ENCODE measurements at regions not wholly inside any gene's neighbourhood (a gene's known extent, or its start where the extent isn't known, plus 50 kb on each side); places are given as distances from the start of the nearest gene placed in this dataset.

DNA sequence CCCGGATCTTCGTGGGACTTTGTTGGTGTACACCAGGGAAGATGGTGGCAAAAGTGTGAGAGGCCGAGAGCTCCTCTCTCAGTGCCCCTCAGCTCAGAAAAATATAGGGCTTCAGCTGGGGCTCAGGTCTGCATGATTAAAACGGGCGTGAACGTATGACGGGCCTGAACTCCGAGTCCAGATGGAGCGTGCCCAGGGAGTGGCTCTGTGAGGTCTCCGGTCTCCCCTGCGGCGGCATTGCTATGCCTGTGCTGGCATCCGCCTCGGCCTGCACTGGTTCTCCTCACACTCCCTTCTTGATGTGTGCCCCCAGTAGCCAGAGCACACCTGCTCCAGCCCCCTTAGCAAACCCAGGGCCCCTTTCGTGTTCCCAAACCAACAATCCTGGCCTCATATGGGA is 82.0 kb downstream of the TEX29 start:
- WGBS (ENCODE audit: extremely low coverage, insufficient read length, low lambda C conversion rate) = no CpG with 5 or more reads among the region's 15 CpGs
- Histone ChIP-seq H3K14ac (ENCODE audit: insufficient read depth, low read length) (no peak overlapping the region), H3K9ac (ENCODE audit: extremely low read depth, insufficient read length, low read length) (no peak overlapping the region), H3K23me2 (ENCODE audit: insufficient read length, low read depth, low read length, poor library complexity, severe bottlenecking) (no peaks in the 10 kb centered on the region), H2BK15ac (ENCODE audit: low read depth, low read length) (no peak overlapping the region), H2AFZ (ENCODE audit: low read length) (no peak overlapping the region), H4K8ac (replicated peaks; ENCODE audit: insufficient read length, low read depth, low read length) (no peak overlapping the region), H3K27me3 (ENCODE audit: insufficient read depth, low read length) (no peaks in the 10 kb centered on the region), H3K4ac (ENCODE audit: low read depth, low read length) (no peak overlapping the region), H3K18ac (ENCODE audit: insufficient read length, low read depth, low read length) (no peak overlapping the region), H3K23ac (ENCODE audit: insufficient read length, low read depth, low read length) (no peak overlapping the region), H2BK120ac (ENCODE audit: low read depth, low read length, poor library complexity, severe bottlenecking) (no peak overlapping the region), H3K27ac (ENCODE audit: insufficient read length, low read depth, low read length) (no peak overlapping the region), H3T11ph (ENCODE audit: low read length) (no peak overlapping the region), H3K56ac (ENCODE audit: insufficient read length, low read depth, low read length) (no peak overlapping the region), H2BK5ac (ENCODE audit: insufficient read length, low read length) (no peak overlapping the region), H3K79me1 (ENCODE audit: insufficient read depth, low read depth, low read length, poor library complexity, severe bottlenecking) (no peaks in the 10 kb centered on the region), H2AK5ac (ENCODE audit: insufficient read length, low read length) (no peak overlapping the region), H4K91ac (ENCODE audit: insufficient read length, low read depth, low read length) (no peak overlapping the region), H2BK20ac (ENCODE audit: low read depth, low read length, poor library complexity, severe bottlenecking) (no peak overlapping the region), H3K4me1 (ENCODE audit: insufficient read depth, low read length) (no peaks in the 10 kb centered on the region), H4K20me1 (ENCODE audit: control insufficient read depth, insufficient read depth, insufficient read length) (no peaks in the 10 kb centered on the region), H3K79me2 (ENCODE audit: insufficient read depth, low read length) (no peaks in the 10 kb centered on the region), H2BK12ac (ENCODE audit: insufficient read length, low read depth, low read length) (no peak overlapping the region), H4K5ac (ENCODE audit: insufficient read length, low read depth, low read length) (no peak overlapping the region), H3K9me3 (ENCODE audit: control insufficient read depth, low read depth, low read length) (no peaks in the 10 kb centered on the region), H3K4me2 (ENCODE audit: insufficient read depth, insufficient read length, low read length) (no peak overlapping the region)
- TF ChIP-seq, protein P1, sequence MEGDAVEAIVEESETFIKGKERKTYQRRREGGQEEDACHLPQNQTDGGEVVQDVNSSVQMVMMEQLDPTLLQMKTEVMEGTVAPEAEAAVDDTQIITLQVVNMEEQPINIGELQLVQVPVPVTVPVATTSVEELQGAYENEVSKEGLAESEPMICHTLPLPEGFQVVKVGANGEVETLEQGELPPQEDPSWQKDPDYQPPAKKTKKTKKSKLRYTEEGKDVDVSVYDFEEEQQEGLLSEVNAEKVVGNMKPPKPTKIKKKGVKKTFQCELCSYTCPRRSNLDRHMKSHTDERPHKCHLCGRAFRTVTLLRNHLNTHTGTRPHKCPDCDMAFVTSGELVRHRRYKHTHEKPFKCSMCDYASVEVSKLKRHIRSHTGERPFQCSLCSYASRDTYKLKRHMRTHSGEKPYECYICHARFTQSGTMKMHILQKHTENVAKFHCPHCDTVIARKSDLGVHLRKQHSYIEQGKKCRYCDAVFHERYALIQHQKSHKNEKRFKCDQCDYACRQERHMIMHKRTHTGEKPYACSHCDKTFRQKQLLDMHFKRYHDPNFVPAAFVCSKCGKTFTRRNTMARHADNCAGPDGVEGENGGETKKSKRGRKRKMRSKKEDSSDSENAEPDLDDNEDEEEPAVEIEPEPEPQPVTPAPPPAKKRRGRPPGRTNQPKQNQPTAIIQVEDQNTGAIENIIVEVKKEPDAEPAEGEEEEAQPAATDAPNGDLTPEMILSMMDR (conservative IDR thresholded peaks at IDR 0.05) = no peak
- DNase-seq = no peak
- Mint-ChIP-seq H3K36me3 (ENCODE audit: insufficient read depth in 1 of 3, low read depth in 3 of 3) (no peaks in the 10 kb centered on the region; a peak in 1 of 7 replicates), H3K9me3 (peaks cover under 1 to 3% of the 10 kb centered on the region in 2 experiments; a peak in 2 of 5 replicates), H3K4me1 (peaks cover 0 to 3% of the 10 kb centered on the region in 2 experiments; a peak in 1 of 4 replicates), H3K27me3 (ENCODE audit: low read depth) (peaks cover 11% of the 10 kb centered on the region), H3K4me3 (no peak overlapping the region), H3K27ac (no peak overlapping the region)
